GM18526 (cell line): ENCODE measurements at regions not wholly inside any gene's neighbourhood (a gene's known extent, or its start where the extent isn't known, plus 50 kb on each side); places are given as distances from the start of the nearest gene placed in this dataset.

ENCODE experiments used
- POLR2A ChIP-seq: IDR thresholded peaks from 3 replicates; pipeline ENCODE4 v1.6.1; 2011; ENCODE audit not compliant: insufficient read length; ENCODE audit errors: extremely low read depth

- no peak for TF ChIP-seq POLR2A
Measured at GRCh38 chr1:181181792-181182585, 93.5 kb downstream of the IER5 start.

DNA sequence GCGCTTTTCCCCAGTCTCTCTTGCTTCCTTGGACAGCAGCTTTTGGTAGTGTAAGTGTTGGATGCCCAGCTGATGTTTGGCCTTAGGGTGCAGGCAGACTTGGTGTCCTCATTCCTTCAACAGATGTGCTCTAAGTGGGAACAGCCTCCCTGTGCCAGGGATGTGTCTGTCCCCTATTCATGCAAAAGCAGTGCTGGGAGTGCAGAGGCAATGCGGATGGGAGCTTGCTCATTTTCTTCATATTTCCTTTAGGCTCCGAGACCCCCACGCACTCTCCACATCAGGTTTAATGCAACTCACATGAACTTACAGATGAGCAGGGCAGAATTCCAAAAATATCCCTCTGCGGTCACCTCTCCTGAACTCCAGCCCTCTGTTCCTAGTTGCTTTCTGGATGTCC lies 96.1 kb downstream of the IER5 start:
- no peak for TF ChIP-seq POLR2A

GRCh38 chr1:181185461-181185860 lies 97.0 kb downstream of the IER5 start:
- TF ChIP-seq POLR2A = no peak

DNA sequence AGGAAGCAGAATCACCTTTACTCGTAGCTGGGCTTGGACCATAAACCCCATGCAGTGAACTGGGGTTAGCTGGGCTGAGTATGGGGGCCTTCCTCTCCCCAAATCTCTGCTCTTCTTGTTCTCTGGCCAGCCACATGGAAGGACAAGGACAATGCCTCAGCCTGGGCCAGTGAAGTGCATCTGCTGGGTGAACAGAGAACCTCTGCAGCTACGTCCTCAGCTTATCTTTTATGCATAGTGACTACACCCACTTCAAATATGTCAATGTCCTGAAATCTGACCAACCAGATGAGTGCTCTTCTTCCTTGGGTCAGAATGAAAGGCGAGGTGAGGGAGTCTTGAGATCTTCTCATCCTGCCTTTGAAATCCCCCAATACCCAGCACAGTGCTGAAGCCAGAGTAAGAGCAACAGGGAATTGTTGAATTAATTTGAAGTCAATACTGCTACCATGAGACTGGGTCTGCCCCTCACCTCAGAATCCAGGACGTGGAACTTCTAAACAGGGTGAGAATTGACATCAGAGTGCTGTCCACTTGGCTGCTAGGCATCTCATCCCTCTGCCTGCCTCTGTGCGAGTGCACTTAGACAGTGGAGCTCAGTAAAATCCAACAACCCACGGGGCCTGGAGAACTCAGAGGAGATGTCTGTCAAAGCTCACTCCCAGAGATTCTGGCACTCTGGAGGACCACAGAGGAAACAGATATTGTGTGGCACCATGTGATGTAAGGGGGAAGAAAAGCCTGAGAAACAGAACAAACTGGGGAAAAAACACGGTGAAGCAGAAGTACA lies 99.0 kb downstream of the IER5 start:
- no peak for TF ChIP-seq POLR2A

DNA sequence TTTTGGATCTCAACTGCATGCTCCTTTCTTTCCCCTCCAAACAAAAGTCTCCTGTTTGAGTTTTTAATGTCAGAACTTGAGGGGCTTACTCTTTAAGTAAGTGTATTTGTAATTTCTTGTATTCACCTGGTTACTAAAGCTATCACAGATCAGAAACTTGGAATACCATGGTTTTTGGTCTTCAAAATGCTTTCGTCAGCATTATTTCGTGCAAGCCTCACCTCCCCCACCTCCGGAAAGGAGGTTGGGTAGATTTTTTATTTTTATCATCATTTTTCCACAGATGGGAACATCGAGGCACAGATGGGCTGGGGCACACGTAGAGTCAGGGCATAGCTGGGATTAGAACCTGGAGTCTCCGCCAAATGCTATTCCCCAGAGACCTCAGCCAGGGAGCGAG lies 100.7 kb downstream of the IER5 start:
- no peak for TF ChIP-seq POLR2A

- TF ChIP-seq POLR2A = no peak
Measured at GRCh38 chr1:181189691-181190363, 101.3 kb downstream of the IER5 start.

GRCh38 chr1:181190364-181191035 lies 102.0 kb downstream of the IER5 start:
- TF ChIP-seq POLR2A = no peak

DNA sequence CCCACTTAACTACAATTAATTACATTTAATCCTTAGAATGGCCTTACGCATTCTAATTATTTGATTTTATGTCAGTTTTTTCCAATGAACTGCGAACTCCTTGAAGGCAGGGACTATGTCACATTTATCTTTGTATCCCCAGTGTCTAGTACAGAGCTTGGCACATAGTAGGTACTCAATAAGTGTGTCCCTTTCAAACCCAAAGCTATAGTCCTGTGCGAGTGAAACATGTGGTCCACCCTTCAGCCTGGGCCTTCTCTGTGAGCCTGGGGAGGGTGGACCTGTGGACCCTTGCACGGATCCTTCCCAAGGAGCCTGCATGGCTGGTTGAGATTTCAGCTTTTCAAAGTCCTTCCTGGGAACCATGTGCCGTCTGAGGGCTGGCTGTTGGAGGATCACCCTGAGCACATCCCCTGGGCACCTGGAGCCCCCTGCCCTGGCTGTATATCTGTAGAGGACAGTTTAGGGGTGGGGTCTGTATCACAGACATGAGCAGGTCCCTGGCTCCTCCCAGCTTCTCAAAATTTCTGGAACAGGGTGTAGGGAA lies 103.1 kb downstream of the IER5 start:
- no peak for TF ChIP-seq POLR2A

GRCh38 chr1:181192316-181192715 lies 103.8 kb downstream of the IER5 start:
- TF ChIP-seq POLR2A = no peak

- no peak for TF ChIP-seq POLR2A
Measured at GRCh38 chr1:181202986-181203555, 114.6 kb downstream of the IER5 start.

- no peak for TF ChIP-seq POLR2A
Measured at GRCh38 chr1:181204530-181204929, 116.0 kb downstream of the IER5 start.

GRCh38 chr1:181205901-181206300 lies 117.4 kb downstream of the IER5 start:
- TF ChIP-seq POLR2A = no peak

GRCh38 chr1:181206513-181206912 lies 118.0 kb downstream of the IER5 start:
- TF ChIP-seq POLR2A = no peak

DNA sequence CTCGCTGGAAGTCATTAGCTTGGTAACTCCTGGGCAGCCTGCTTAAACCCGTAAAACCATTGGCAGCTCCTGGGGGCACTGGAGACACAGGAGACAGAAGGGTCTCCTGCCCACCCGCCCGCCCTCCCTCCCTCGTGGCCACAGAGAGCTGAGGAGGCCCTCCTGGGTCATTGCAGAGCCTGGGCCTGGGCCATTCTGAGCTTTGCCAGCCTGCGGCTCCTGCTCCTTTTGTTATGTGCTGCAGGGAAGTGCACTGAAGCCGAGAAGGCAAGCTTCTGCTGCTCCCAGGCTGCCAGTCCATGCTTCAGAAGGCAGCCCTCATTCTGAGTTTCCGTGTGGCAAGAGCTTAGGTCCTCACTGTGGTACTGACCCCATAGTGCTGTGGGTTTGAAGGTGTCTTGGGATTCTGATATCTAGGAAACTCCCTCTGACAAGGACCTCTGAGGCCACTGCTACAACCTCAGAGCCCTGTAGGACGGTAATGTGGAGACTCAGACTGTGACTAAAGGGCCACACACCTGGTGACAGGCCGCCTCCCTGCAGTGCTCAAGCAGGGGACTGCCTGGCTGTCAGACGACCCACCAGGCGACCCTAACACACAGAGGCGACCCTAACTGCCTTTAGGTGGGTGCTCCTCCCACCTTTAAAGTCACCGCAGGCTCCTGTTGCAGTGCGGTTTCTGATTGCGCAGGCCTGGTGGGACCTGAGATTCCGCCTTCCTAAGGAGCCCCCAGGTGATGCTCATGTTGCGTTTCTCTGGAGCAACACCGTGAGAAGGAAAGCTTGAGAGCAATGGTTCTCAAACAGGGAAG lies 118.7 kb downstream of the IER5 start:
- no peak for TF ChIP-seq POLR2A

DNA sequence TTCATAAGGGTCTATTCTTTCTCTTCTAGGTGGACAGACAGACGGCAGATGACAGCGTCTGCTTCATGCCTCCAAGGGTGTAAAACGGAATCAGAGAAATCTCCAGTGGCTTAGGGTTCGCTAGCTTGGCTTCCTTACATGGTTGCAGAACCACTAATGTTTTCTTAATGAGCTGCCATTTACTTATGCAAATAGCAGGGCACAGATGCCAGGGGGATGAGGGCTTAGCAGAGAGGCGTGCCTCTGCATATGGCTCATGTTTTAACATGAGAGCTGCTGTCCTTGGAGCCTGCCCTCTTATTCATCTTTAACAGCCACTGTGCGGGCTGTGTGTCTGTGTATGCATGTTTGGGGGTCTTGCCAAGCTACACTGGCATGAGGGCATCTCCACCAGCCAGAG lies 119.6 kb downstream of the IER5 start:
- no peak for TF ChIP-seq POLR2A
